GM10248 (cell line): ENCODE measurements at regions not wholly inside any gene's neighbourhood (a gene's known extent, or its start where the extent isn't known, plus 50 kb on each side); places are given as distances from the start of the nearest gene placed in this dataset.

ENCODE experiments used
- CTCF ChIA-PET: fragments of 300-600 bp; sonication (Branson Sonifier 250); formaldehyde crosslinking; extraction: SDS; loops from one replicate; lab custom pipeline; 2021; ENCODE audit warnings: antibody characterized with exemption; lab: Yijun Ruan, JAX
- POLR2A ChIA-PET: fragments of 350-650 bp; sonication (Branson Sonifier 250); formaldehyde crosslinking; extraction: SDS; loops from one replicate; lab custom pipeline; 2020; ENCODE audit warnings: antibody characterized with exemption; lab: Yijun Ruan, JAX
- DNase-seq: peaks from one replicate; pipeline ENCODE4 v3.0.0; 2012; ENCODE audit errors: extremely low spot score
- TF ChIP-seq, protein P1 (sequence below): IDR thresholded peaks from 2 replicates; pipeline ENCODE4 v1.5.1; 2012; ENCODE audit warnings: mild to moderate bottlenecking, low read depth; ENCODE audit errors: extremely low read depth, missing control alignments, control extremely low read depth

DNA sequence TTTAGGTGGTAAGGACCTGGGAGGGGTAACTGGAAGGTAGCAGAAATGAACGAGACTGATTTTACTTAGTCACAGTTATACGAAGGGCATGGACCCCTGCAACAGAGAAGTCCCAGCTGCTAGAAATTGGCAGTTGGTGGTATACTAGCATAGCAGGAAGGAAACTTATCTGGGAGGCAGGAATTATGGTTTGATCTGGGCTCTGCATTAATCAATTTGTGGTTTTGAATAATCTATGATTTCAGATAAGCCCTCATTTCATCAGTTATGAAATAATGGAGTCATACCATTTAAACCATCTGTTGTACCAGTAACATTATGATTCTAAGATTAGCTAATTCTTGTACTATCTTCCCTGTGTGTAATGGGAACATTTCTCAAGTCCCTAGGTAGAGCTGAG is 54.0 kb upstream of the TMEM229A start:
- no peak for DNase-seq
- ChIA-PET POLR2A (no interaction called here), CTCF (interaction anchor here (1.2 kb wide), 1 partner anchor 14 kb away, joined by 4 read pairs; no protein-coding TSS in a partner anchor)
- TF ChIP-seq, protein P1, sequence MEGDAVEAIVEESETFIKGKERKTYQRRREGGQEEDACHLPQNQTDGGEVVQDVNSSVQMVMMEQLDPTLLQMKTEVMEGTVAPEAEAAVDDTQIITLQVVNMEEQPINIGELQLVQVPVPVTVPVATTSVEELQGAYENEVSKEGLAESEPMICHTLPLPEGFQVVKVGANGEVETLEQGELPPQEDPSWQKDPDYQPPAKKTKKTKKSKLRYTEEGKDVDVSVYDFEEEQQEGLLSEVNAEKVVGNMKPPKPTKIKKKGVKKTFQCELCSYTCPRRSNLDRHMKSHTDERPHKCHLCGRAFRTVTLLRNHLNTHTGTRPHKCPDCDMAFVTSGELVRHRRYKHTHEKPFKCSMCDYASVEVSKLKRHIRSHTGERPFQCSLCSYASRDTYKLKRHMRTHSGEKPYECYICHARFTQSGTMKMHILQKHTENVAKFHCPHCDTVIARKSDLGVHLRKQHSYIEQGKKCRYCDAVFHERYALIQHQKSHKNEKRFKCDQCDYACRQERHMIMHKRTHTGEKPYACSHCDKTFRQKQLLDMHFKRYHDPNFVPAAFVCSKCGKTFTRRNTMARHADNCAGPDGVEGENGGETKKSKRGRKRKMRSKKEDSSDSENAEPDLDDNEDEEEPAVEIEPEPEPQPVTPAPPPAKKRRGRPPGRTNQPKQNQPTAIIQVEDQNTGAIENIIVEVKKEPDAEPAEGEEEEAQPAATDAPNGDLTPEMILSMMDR: no peak

- CTCF ChIA-PET: interaction anchor here (2.4 kb wide), 1 partner anchor 15 kb away, joined by 6 read pairs; no protein-coding TSS in a partner anchor
- TF ChIP-seq, protein P1: no peak
- POLR2A ChIA-PET: no interaction called here
- no peak for DNase-seq
Measured at GRCh38 chr7:124085179-124085578, 52.3 kb upstream of the TMEM229A start.

- DNase-seq: no peak
- TF ChIP-seq, protein P1: no peak
Measured at GRCh38 chr7:124084024-124084423, 51.2 kb upstream of the TMEM229A start.

More at GRCh38 chr7:124084024-124084423, 51.2 kb upstream of the TMEM229A start:
- ChIA-PET CTCF (interaction anchor here (1.0 to 2.4 kb wide), 3 partner anchors 16 to 28 kb away, joined by 3 to 6 read pairs (median 3); no protein-coding TSS in a partner anchor), POLR2A (no interaction called here)
